ENCODE measurements at regions not wholly inside any gene's neighbourhood (a gene's known extent, or its start where the extent isn't known, plus 50 kb on each side); places are given as distances from the start of the nearest gene placed in this dataset.

GRCh38 chr2:183925281-183925680 is 673.0 kb upstream of the ZNF804A start:
- no peak for TF ChIP-seq CTCF (IDR thresholded peaks at IDR 0.05; ENCODE audit: extremely low read depth, insufficient read depth, missing control alignments)
- in situ Hi-C loops (cut with MboI; ENCODE audit: low pct_unique_long_range_greater_than_20kb, low sequenced_read_pairs, unreplicated experiment), result no loop called here
- no peak for DNase-seq (ENCODE audit: low spot score)

GRCh38 chr2:183926433-183926832 is 671.9 kb upstream of the ZNF804A start:
- in situ Hi-C loops (cut with MboI; ENCODE audit: low pct_unique_long_range_greater_than_20kb, low sequenced_read_pairs, unreplicated experiment), result no loop called here
- DNase-seq (ENCODE audit: low spot score), result no peak
- TF ChIP-seq CTCF (IDR thresholded peaks at IDR 0.05; ENCODE audit: extremely low read depth, insufficient read depth, missing control alignments), result no peak

- TF ChIP-seq CTCF (IDR thresholded peaks at IDR 0.05; ENCODE audit: extremely low read depth, insufficient read depth, missing control alignments), result no peak
- in situ Hi-C loops (cut with MboI; ENCODE audit: low pct_unique_long_range_greater_than_20kb, low sequenced_read_pairs, unreplicated experiment), result no loop called here
- DNase-seq (ENCODE audit: low spot score), result no peak
These were observed 670.7 kb upstream of the ZNF804A start for GRCh38 chr2:183927406-183928325.

- TF ChIP-seq CTCF (IDR thresholded peaks at IDR 0.05; ENCODE audit: extremely low read depth, insufficient read depth, missing control alignments), result no peak
- no peak for DNase-seq (ENCODE audit: low spot score)
- in situ Hi-C loops (cut with MboI; ENCODE audit: low pct_unique_long_range_greater_than_20kb, low sequenced_read_pairs, unreplicated experiment), result no loop called here
These were observed 663.3 kb upstream of the ZNF804A start for GRCh38 chr2:183935005-183935404.

GRCh38 chr2:183937220-183937619 is 661.1 kb upstream of the ZNF804A start:
- no peak for DNase-seq (ENCODE audit: low spot score)
- in situ Hi-C loops (cut with MboI; ENCODE audit: low pct_unique_long_range_greater_than_20kb, low sequenced_read_pairs, unreplicated experiment), result no loop called here
- TF ChIP-seq CTCF (IDR thresholded peaks at IDR 0.05; ENCODE audit: extremely low read depth, insufficient read depth, missing control alignments), result no peak

GRCh38 chr2:183946193-183946592 is 652.1 kb upstream of the ZNF804A start:
- TF ChIP-seq CTCF (IDR thresholded peaks at IDR 0.05; ENCODE audit: extremely low read depth, insufficient read depth, missing control alignments), result no peak
- no peak for DNase-seq (ENCODE audit: low spot score)
- in situ Hi-C loops (cut with MboI; ENCODE audit: low pct_unique_long_range_greater_than_20kb, low sequenced_read_pairs, unreplicated experiment), result no loop called here
